H9 (cell line): ENCODE measurements at regions not wholly inside any gene's neighbourhood (a gene's known extent, or its start where the extent isn't known, plus 50 kb on each side); places are given as distances from the start of the nearest gene placed in this dataset.

Experiments used
- DNase-seq: peaks from one replicate; pipeline ENCODE4 v3.0.0-alpha.2; 2017
- H2AFZ ChIP-seq: one replicate; pipeline ENCODE4 v1.6.1; 2013; ENCODE audit warnings: mild to moderate bottlenecking, low read length, control low read depth, moderate library complexity
- H2AK5ac ChIP-seq: 2 replicates; pipeline ENCODE4 v1.6.1; 2013; ENCODE audit warnings: low read length, control low read depth, mixed read lengths; ENCODE audit not compliant: insufficient read length
- H2BK120ac ChIP-seq: one replicate; pipeline ENCODE4 v1.6.1; 2013; ENCODE audit warnings: low read depth, mild to moderate bottlenecking, low read length, control low read depth, inconsistent platforms; ENCODE audit not compliant: poor library complexity, severe bottlenecking
- H2BK12ac ChIP-seq: 2 replicates; pipeline ENCODE4 v1.6.1; 2013; ENCODE audit warnings: low read length, control low read depth, mixed read lengths, low read depth; ENCODE audit not compliant: insufficient read length
- H2BK15ac ChIP-seq: 2 replicates; pipeline ENCODE4 v1.6.1; 2013; ENCODE audit warnings: low read depth, low read length, control low read depth
- H2BK20ac ChIP-seq: one replicate; pipeline ENCODE4 v1.6.1; 2013; ENCODE audit warnings: low read depth, mild to moderate bottlenecking, low read length, control low read depth, inconsistent platforms; ENCODE audit not compliant: poor library complexity, severe bottlenecking
- H2BK5ac ChIP-seq: 2 replicates; pipeline ENCODE4 v1.6.1; 2013; ENCODE audit warnings: low read length, control low read depth, mixed read lengths; ENCODE audit not compliant: insufficient read length
- H3K14ac ChIP-seq: 2 replicates; pipeline ENCODE4 v1.6.1; 2013; ENCODE audit warnings: low read length, control low read depth; ENCODE audit not compliant: insufficient read depth
- H3K18ac ChIP-seq: 2 replicates; pipeline ENCODE4 v1.6.1; 2013; ENCODE audit warnings: low read depth, mild to moderate bottlenecking, mixed read lengths, low read length, control low read depth; ENCODE audit not compliant: insufficient read length
- H3K23ac ChIP-seq: 2 replicates; pipeline ENCODE4 v1.6.1; 2013; ENCODE audit warnings: low read length, control low read depth, mixed read lengths, low read depth; ENCODE audit not compliant: insufficient read length
- H3K23me2 ChIP-seq: 2 replicates; pipeline ENCODE4 v1.6.1; 2013; ENCODE audit warnings: low read depth, mild to moderate bottlenecking, mixed read lengths, low read length, control low read depth; ENCODE audit not compliant: insufficient read length, poor library complexity, severe bottlenecking
- H3K27ac ChIP-seq: 2 replicates; pipeline ENCODE4 v1.5.1; 2013; ENCODE audit warnings: low read length, control low read depth, mixed read lengths, low read depth; ENCODE audit not compliant: insufficient read length
- H3K27me3 ChIP-seq: 2 replicates; pipeline ENCODE4 v1.6.1; 2013; ENCODE audit warnings: low read length, control low read depth, inconsistent platforms; ENCODE audit not compliant: insufficient read depth
- H3K4ac ChIP-seq: 2 replicates; pipeline ENCODE4 v1.6.1; 2013; ENCODE audit warnings: low read depth, mild to moderate bottlenecking, control low read depth, inconsistent platforms, low read length, moderate library complexity
- H3K4me1 ChIP-seq: 2 replicates; pipeline ENCODE4 v1.6.1; 2013; ENCODE audit warnings: low read length, control low read depth, inconsistent platforms; ENCODE audit not compliant: insufficient read depth
- H3K4me2 ChIP-seq: 2 replicates; pipeline ENCODE4 v1.6.1; 2013; ENCODE audit warnings: low read length, control low read depth, mixed read lengths; ENCODE audit not compliant: insufficient read length, insufficient read depth
- H3K56ac ChIP-seq: 2 replicates; pipeline ENCODE4 v1.6.1; 2013; ENCODE audit warnings: low read depth, mild to moderate bottlenecking, mixed read lengths, low read length, control low read depth; ENCODE audit not compliant: insufficient read length
- H3K79me1 ChIP-seq: 2 replicates; pipeline ENCODE4 v1.6.1; 2013; ENCODE audit warnings: low read depth, mild to moderate bottlenecking, moderate library complexity, low read length, control low read depth, inconsistent platforms; ENCODE audit not compliant: insufficient read depth, poor library complexity, severe bottlenecking
- H3K79me2 ChIP-seq: 2 replicates; pipeline ENCODE4 v1.6.1; 2013; ENCODE audit warnings: low read length, control low read depth, inconsistent platforms; ENCODE audit not compliant: insufficient read depth
- H3K9ac ChIP-seq: 2 replicates; pipeline ENCODE4 v1.6.1; 2013; ENCODE audit warnings: low read length, control low read depth, mixed read lengths; ENCODE audit not compliant: insufficient read length; ENCODE audit errors: extremely low read depth
- H3K9me3 ChIP-seq: one replicate; pipeline ENCODE4 v1.6.1; 2013; ENCODE audit warnings: low read depth, low read length, inconsistent platforms; ENCODE audit not compliant: control insufficient read depth
- H3T11ph ChIP-seq: one replicate; pipeline ENCODE4 v1.6.1; 2013; ENCODE audit warnings: mild to moderate bottlenecking, low read length, control low read depth, inconsistent platforms
- H4K20me1 ChIP-seq: one replicate; pipeline ENCODE4 v1.6.1; 2013; ENCODE audit not compliant: control insufficient read depth, insufficient read length, insufficient read depth
- H4K5ac ChIP-seq: 2 replicates; pipeline ENCODE4 v1.6.1; 2013; ENCODE audit warnings: low read depth, mild to moderate bottlenecking, mixed read lengths, low read length, control low read depth; ENCODE audit not compliant: insufficient read length
- H4K8ac ChIP-seq: replicated peaks from 2 replicates; pipeline ENCODE4 v1.6.1; 2013; ENCODE audit warnings: low read length, control low read depth, mixed read lengths, low read depth; ENCODE audit not compliant: insufficient read length
- H4K91ac ChIP-seq: 2 replicates; pipeline ENCODE4 v1.6.1; 2013; ENCODE audit warnings: low read depth, mild to moderate bottlenecking, moderate library complexity, mixed read lengths, low read length, control low read depth; ENCODE audit not compliant: insufficient read length
- H3K27ac Mint-ChIP-seq, 3 experiments: 2 replicates in 2 of 3; 3 replicates in 1 of 3; pipeline ENCODE4 v1.8.0; 2020 to 2021; ENCODE audit warnings: mixed read lengths in 3 of 3, mild to moderate bottlenecking in 1 of 3, moderate library complexity in 1 of 3
- H3K27me3 Mint-ChIP-seq: 2 replicates; pipeline ENCODE4 v1.8.0; 2021; ENCODE audit warnings: low read depth, mild to moderate bottlenecking, moderate library complexity, mixed read lengths
- H3K36me3 Mint-ChIP-seq, 3 experiments: 2 replicates in 2 of 3; 3 replicates in 1 of 3; pipeline ENCODE4 v1.8.0; 2020 to 2021; ENCODE audit warnings: low read depth in 3 of 3, mixed read lengths in 3 of 3; ENCODE audit not compliant: insufficient read depth in 1 of 3
- H3K4me1 Mint-ChIP-seq, 2 experiments: 2 replicates each; pipeline ENCODE4 v1.8.0; 2020; ENCODE audit warnings: mixed read lengths in 2 of 2
- H3K4me3 Mint-ChIP-seq, 2 experiments: 2 replicates in 1 of 2; 3 replicates in 1 of 2; pipeline ENCODE4 v1.8.0; 2020 to 2021; ENCODE audit warnings: mild to moderate bottlenecking in 2 of 2, mixed read lengths in 2 of 2, moderate library complexity in 1 of 2
- H3K9me3 Mint-ChIP-seq, 2 experiments: 2 replicates in 1 of 2; 3 replicates in 1 of 2; pipeline ENCODE4 v1.8.0; 2020; ENCODE audit warnings: mild to moderate bottlenecking in 2 of 2, mixed read lengths in 2 of 2, moderate library complexity in 1 of 2
- WGBS: extraction: QIAGEN DNeasy Blood & Tissue Kit; methylation state at CpG from one replicate; pipeline ENCODE4 v1.1.7; 2013; ENCODE audit warnings: missing lambda C conversion rate, low lambda C conversion rate, mixed read lengths; ENCODE audit not compliant: insufficient read length; ENCODE audit errors: extremely low coverage; 5-methylcytosine and 5-hydroxymethylcytosine counted together
- TF ChIP-seq, protein P1 (sequence below): fragments of 200-600 bp; sonication (generic); conservative IDR thresholded peaks from 3 replicates; pipeline ENCODE4 v1.8.0; 2021; ENCODE audit warnings: antibody characterized with exemption, mild to moderate bottlenecking

GRCh38 chr6:90375681-90376439, 79.2 kb upstream of the BACH2 start:
- H3K4me2 ChIP-seq: no peak overlapping the region
- no CpG with 5 or more reads among the region's 9 CpGs for WGBS
- no peak overlapping the region for H2AFZ ChIP-seq

More at GRCh38 chr6:90375681-90376439, 79.2 kb upstream of the BACH2 start:
- H3K27ac Mint-ChIP-seq: no peak overlapping the region
- H3K79me1 ChIP-seq: no peaks in the 10 kb centered on the region
- H3K27me3 ChIP-seq: no peaks in the 10 kb centered on the region
- H3K4me3 Mint-ChIP-seq: no peak overlapping the region
- no peak overlapping the region for H2BK120ac ChIP-seq
- H3K9ac ChIP-seq: no peak overlapping the region
- no peak overlapping the region for H2BK15ac ChIP-seq
- H3K27me3 Mint-ChIP-seq: no peaks in the 10 kb centered on the region; the same call in 1 of the 2 replicates
- H3K56ac ChIP-seq: no peak overlapping the region
- no peaks in the 10 kb centered on the region for H3K79me2 ChIP-seq
- no peak overlapping the region for H3K14ac ChIP-seq
- no peak overlapping the region for H4K5ac ChIP-seq
- H3K4ac ChIP-seq: no peak overlapping the region
- H3K4me1 ChIP-seq: no peaks in the 10 kb centered on the region; the same call in 1 of the 2 replicates
- no peaks in the 10 kb centered on the region for H3K23me2 ChIP-seq
- no peak overlapping the region for H2BK20ac ChIP-seq
- H4K20me1 ChIP-seq: no peaks in the 10 kb centered on the region
- no peak overlapping the region for H4K8ac ChIP-seq
- H4K91ac ChIP-seq: no peak overlapping the region
- H2BK12ac ChIP-seq: no peak overlapping the region
- H2BK5ac ChIP-seq: no peak overlapping the region
- DNase-seq: no peak
- no peaks in the 10 kb centered on the region for H3K36me3 Mint-ChIP-seq
- H3K9me3 Mint-ChIP-seq: no peaks in the 10 kb centered on the region
- TF ChIP-seq, protein P1, sequence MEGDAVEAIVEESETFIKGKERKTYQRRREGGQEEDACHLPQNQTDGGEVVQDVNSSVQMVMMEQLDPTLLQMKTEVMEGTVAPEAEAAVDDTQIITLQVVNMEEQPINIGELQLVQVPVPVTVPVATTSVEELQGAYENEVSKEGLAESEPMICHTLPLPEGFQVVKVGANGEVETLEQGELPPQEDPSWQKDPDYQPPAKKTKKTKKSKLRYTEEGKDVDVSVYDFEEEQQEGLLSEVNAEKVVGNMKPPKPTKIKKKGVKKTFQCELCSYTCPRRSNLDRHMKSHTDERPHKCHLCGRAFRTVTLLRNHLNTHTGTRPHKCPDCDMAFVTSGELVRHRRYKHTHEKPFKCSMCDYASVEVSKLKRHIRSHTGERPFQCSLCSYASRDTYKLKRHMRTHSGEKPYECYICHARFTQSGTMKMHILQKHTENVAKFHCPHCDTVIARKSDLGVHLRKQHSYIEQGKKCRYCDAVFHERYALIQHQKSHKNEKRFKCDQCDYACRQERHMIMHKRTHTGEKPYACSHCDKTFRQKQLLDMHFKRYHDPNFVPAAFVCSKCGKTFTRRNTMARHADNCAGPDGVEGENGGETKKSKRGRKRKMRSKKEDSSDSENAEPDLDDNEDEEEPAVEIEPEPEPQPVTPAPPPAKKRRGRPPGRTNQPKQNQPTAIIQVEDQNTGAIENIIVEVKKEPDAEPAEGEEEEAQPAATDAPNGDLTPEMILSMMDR: no peak
- H2AK5ac ChIP-seq: no peak overlapping the region
- no peaks in the 10 kb centered on the region for H3K9me3 ChIP-seq
- no peak overlapping the region for H3T11ph ChIP-seq
- H3K4me1 Mint-ChIP-seq: peaks cover 6 to 8% of the 10 kb centered on the region in 2 experiments
- no peak overlapping the region for H3K27ac ChIP-seq
- H3K23ac ChIP-seq: no peak overlapping the region
- H3K18ac ChIP-seq: no peak overlapping the region
